C4-2B (cell line): ENCODE measurements at regions not wholly inside any gene's neighbourhood (a gene's known extent, or its start where the extent isn't known, plus 50 kb on each side); places are given as distances from the start of the nearest gene placed in this dataset.

Experiments
- H3K27ac ChIP-seq: fragments of 450-650 bp; 2 replicates; pipeline ENCODE4 v1.5.1; 2017
- CTCF ChIP-seq: fragments of 450-650 bp; conservative IDR thresholded peaks from 2 replicates; pipeline ENCODE4 v1.5.1; 2017; ENCODE audit warnings: mild to moderate bottlenecking
- ZFX ChIP-seq: fragments of 450-650 bp; IDR thresholded peaks from 2 replicates; pipeline ENCODE4 v1.6.1; 2017

GRCh38 chr2:8447610-8448221, 234.1 kb upstream of the ID2 start:
- H3K27ac ChIP-seq, result no peak overlapping the region
- no peak for TF ChIP-seq CTCF
- TF ChIP-seq ZFX, result no peak

- no peak overlapping the region for H3K27ac ChIP-seq
- no peak for TF ChIP-seq CTCF
- TF ChIP-seq ZFX, result no peak
These were observed 232.9 kb upstream of the ID2 start for GRCh38 chr2:8448824-8449556.

GRCh38 chr2:8451273-8451672, 230.6 kb upstream of the ID2 start:
- H3K27ac ChIP-seq, result no peak overlapping the region
- TF ChIP-seq ZFX (no peak), CTCF (no peak)

GRCh38 chr2:8452296-8452695, 229.6 kb upstream of the ID2 start:
- TF ChIP-seq ZFX (no peak), CTCF (no peak)
- no peak overlapping the region for H3K27ac ChIP-seq

- no peak for TF ChIP-seq ZFX
- TF ChIP-seq CTCF, result no peak
- H3K27ac ChIP-seq, result no peak overlapping the region
These were observed 228.6 kb upstream of the ID2 start for GRCh38 chr2:8452979-8453903.

- TF ChIP-seq ZFX (no peak), CTCF (no peak)
- H3K27ac ChIP-seq, result no peak overlapping the region
These were observed 228.0 kb upstream of the ID2 start for GRCh38 chr2:8453904-8454302.

GRCh38 chr2:8454797-8455196, 227.1 kb upstream of the ID2 start:
- H3K27ac ChIP-seq, result no peak overlapping the region
- TF ChIP-seq ZFX (no peak), CTCF (no peak)
